GM19238 (cell line): ENCODE measurements at regions not wholly inside any gene's neighbourhood (a gene's known extent, or its start where the extent isn't known, plus 50 kb on each side); places are given as distances from the start of the nearest gene placed in this dataset.

Experiments used
- DNase-seq: peaks from one replicate; pipeline ENCODE4 v3.0.0; 2011; ENCODE audit warnings: low spot score; ENCODE audit not compliant: insufficient read length

- no peak for DNase-seq
Measured at GRCh38 chr4:89551191-89551590, 243.6 kb upstream of the GPRIN3 start.

GRCh38 chr4:89549907-89550306, 242.3 kb upstream of the GPRIN3 start:
- no peak for DNase-seq

- no peak for DNase-seq
Measured at GRCh38 chr4:89545315-89545714, 237.7 kb upstream of the GPRIN3 start.

- DNase-seq = no peak
Measured at GRCh38 chr4:89541998-89542397, 234.4 kb upstream of the GPRIN3 start.

GRCh38 chr4:89539797-89540711, 232.5 kb upstream of the GPRIN3 start:
- no peak for DNase-seq

- DNase-seq = no peak
Measured at GRCh38 chr4:89539374-89539773, 231.8 kb upstream of the GPRIN3 start.

GRCh38 chr4:89538886-89539285, 231.3 kb upstream of the GPRIN3 start:
- DNase-seq = no peak

- no peak for DNase-seq
Measured at GRCh38 chr4:89538171-89538570, 230.6 kb upstream of the GPRIN3 start.

GRCh38 chr4:89537281-89537680, 229.7 kb upstream of the GPRIN3 start:
- no peak for DNase-seq

GRCh38 chr4:89535251-89535650, 227.7 kb upstream of the GPRIN3 start:
- DNase-seq = no peak

GRCh38 chr4:89534356-89534755, 226.8 kb upstream of the GPRIN3 start:
- no peak for DNase-seq

GRCh38 chr4:89531932-89532640, 224.5 kb upstream of the GPRIN3 start:
- no peak for DNase-seq

GRCh38 chr4:89528526-89529133, 221.0 kb upstream of the GPRIN3 start:
- no peak for DNase-seq

GRCh38 chr4:89521826-89522225, 214.2 kb upstream of the GPRIN3 start:
- no peak for DNase-seq

- no peak for DNase-seq
Measured at GRCh38 chr4:89519771-89520320, 212.2 kb upstream of the GPRIN3 start.

GRCh38 chr4:89518259-89518658, 210.7 kb upstream of the GPRIN3 start:
- DNase-seq = no peak

GRCh38 chr4:89514811-89515210, 207.2 kb upstream of the GPRIN3 start:
- no peak for DNase-seq

- no peak for DNase-seq
Measured at GRCh38 chr4:89511776-89512175, 204.2 kb upstream of the GPRIN3 start.

GRCh38 chr4:89509708-89510281, 202.2 kb upstream of the GPRIN3 start:
- peak; percentile 4 for DNase-seq

- DNase-seq = no peak
Measured at GRCh38 chr4:89506866-89507491, 199.4 kb upstream of the GPRIN3 start.

- no peak for DNase-seq
Measured at GRCh38 chr4:89502581-89502980, 195.0 kb upstream of the GPRIN3 start.
